GM03348 (cell line): ENCODE measurements at regions not wholly inside any gene's neighbourhood (a gene's known extent, or its start where the extent isn't known, plus 50 kb on each side); places are given as distances from the start of the nearest gene placed in this dataset.

Source experiments
- DNase-seq: peaks from one replicate; pipeline ENCODE4 v3.0.0; 2012; ENCODE audit warnings: low spot score

DNA sequence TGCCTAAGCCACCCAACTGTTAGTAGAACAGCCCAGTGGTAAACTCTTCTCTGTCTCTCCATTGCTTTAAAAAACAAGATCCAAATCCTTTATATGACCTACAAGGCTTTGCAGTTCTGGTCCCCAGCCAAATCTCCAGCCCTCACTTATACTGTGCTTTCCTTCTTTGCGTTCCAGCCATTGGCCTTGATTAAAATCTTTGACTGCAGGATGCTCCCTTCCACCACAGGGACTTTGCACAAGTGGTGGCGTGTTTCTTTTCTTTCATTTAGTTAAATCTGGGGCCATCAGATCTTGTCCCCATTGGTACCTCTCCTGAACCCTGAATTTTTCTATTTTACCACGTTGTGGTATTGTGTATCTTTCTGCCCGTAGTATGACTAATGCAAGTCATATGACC lies 183.7 kb downstream of the VRK1 start:
- DNase-seq: no peak

DNA sequence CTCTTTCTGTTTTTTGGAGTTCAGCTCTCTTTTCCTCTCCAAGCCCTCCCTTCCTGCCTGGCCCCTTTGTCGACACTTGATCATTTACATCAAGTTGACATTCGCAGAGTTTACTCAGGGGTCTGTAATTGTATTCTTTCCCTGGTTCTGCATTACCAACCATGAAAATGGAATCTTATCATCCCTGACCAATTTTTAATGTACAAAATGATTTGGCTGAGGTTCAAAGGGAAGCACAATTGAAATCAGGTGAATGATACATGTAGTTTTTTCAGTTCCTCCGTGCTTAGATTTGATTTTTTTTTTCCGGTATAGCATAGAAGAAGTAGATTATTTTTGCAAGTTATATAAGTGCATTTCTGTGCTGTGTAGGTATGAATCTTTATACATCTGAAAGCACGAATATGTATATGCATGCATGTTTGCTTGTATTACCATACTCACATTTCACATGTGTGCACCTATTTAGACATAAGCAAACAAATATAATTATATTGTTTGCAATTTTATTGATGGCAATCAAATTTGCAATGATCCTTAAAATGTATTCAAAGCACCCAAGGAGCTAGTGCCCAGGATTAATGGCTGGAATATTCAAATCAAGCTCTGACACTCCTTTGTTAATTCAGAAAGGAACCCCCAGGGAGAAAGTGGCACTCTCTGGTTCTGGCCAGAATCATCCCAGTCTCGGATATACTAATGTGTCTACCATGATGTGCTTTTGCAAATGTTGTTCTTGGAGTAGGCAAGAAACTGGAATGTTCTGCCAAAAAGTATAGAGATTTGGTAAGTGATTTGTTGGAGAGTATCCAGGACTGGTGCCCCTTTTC lies 189.3 kb downstream of the VRK1 start:
- DNase-seq: no peak

DNA sequence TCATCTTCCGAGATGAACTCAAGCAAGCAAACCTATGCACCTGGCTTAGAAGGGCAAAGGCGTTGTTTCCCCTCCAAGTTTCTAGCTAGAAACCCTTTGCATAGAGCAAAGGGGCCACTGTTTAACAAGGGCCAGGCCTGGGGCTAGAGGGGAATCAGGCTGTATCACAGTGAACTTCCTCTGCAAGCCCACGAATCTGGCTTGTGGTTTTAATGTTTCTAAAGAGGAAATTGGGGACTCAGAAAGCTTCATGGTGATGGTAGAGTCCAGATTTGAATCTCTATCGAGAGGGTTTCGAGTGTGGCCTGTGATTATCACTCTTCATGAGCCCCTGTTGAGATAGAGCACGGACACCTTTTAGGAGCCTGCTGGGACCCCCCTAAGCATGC lies 189.9 kb downstream of the VRK1 start:
- DNase-seq: no peak

DNA sequence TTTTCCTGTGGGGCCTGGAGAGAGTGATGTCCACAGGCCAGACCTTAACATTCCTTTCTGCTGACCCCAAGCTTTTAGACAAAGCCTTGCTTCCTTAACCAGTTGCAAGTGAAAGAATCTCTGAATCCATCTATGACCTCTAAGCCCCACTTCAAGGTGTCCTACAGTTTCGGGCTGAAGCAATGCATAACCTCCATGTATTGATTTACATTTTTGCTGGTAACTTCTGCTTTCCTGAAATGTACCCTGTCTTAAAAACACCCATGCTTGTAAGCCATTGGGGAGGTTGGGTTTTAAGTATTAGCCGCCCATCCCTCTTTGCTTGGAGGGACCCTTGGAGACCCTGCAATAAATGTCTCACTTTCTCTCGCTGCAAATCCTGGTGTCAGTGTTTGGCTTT lies 190.6 kb downstream of the VRK1 start:
- DNase-seq: no peak

DNA sequence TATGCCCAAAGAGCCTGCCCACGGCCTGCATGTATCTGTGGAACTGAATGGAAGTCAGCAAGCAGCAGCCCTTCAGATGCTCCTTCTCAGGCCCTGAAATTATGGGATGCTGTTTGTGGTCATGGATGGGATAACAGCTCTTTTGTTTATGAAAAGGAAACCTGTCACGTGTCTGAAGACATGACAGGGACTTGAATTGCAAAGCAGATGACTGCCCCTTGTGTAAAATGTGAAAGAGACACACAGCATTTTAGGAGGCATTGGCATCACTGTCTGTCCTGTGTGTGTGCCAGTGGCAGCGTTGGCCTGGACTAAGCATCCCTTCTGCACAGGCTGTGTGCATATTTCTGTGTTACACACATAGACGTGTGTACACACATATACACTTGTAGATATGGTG lies 192.1 kb downstream of the VRK1 start:
- no peak for DNase-seq

DNA sequence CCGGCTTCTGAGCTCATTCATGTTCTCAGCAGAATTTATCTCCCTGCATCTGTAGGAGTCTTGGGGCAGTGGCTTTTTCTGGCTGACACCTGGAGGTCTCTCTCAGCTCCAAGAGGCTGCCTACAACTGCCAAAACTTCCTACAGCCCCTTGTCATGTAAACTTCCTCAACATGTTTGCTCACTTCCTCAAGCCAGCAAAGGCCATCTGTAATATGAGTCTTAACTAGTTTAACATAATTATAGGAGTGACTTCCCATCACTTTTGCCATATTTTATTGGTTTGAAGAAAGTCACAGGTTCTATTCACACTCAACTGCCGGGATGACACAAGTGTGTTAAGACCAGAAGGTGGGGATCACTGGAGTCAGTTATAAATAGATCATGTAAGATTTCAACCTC lies 194.0 kb downstream of the VRK1 start:
- no peak for DNase-seq

DNA sequence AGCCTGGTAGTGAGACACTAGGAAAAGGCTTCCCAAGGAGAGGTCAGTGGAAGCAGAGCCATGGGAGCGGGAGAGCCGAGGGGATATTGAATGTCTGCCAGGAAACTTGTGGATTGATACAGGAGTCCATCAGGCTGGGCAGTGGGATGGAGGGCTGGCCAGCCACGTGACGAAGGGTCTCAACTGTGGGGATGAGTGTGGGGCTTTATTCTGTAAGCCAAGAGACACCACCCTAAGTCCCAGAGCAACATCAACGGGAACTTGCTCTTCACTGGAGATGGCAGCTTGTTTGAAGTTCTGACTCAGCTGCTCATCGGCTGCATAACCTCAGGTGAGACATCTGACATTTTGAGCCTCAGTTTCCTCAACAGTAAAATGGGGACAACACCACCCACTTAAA lies 197.8 kb downstream of the VRK1 start:
- DNase-seq: no peak

DNA sequence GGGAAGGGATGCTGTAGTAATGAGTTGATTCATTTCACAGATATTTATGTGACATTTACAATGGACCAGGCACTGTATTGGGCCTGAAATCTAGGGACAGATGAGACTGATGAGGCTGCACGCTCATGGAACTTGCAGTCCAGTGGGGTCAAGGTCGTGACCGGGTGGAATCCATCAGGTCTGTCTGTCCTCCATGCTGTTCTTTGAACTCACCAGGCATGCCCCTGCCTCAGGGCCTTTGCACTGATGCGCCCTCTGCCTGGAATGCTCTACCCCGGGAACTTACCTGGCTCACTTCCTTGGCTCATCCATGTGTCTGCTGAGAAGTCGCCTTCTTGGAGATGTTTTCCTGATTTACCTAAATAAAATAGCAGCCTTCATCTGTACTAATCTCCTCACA lies 200.1 kb downstream of the VRK1 start:
- DNase-seq: no peak

DNA sequence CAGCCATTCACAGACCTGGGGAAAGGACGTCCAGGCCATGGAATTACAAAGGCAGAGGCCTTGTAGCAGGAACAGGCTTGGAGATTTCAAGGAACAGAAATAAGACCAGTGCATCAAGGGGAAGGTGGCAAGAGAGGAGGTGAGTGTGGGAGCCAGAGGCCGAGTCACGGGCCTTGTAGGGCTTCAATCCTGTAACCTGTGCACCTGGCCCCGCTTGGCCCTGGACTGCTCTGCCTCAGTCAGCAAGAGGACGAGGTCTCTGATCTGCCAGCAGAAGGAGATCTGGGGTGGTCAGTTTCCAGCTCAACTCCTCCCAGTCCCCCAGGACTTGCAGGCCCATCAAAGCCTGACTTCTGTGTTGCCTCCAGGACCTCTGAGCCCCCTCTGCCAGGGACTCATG lies 200.8 kb downstream of the VRK1 start:
- DNase-seq: no peak

DNA sequence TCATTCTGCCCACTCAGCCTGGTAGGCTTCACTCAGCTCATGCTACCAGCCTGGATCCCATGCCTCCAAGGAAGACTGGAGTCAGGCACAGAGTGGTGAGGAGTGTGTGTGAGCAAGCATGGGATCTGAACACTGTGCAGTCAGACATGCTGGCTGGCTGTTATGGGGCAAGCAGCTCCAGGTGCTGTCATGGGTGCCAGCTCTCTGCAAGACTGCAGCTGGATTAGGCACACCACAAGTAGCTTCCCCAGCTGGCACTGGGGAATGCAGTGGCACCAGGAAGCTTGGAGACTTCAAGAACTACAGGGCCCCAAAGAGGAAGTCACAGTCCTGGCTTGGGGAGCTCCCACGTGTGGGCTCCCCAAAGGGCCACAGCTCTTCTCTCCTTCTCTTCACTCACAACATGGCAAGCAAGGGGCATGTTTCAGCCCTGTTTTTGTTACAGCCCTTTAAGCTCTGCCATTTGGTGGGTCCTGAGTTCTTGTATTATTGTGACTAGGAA lies 202.5 kb downstream of the VRK1 start:
- DNase-seq: no peak

DNA sequence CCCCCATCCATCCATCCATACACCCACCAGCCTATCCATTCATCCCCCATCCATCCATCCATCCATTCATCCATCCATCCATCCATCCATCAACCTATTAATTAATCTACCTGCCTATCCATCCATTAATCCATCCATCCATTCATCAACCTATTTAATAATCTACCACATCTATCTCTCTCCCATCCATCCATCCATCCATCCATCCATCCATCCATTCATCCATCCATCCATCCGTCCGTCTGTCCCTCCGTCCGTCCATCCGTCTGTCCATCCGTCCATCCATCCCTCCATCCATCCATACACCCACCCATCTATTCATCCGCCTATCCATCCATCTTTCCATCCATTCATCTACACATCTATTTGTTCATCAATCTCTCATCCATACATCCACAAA lies 205.3 kb downstream of the VRK1 start:
- DNase-seq: no peak

DNA sequence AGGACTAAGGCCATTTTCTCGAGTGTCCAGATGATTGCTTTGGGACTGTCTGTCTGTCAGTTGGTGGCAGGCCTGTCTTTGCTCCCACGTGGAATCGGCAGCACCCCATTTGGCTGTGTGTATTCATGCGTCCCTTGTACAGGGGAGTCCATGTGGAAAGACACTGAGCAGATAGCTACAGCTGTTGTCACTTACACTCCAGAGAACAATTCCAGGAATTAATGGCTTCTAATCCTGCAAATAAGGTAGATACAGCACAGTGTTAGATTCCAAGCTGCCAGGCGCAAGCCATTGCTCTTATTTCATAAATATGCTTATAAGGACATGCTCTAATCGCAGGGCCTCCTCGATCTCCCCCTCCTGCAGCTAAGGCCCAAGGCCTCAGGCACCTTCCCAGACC lies 208.8 kb downstream of the VRK1 start:
- DNase-seq: no peak

DNA sequence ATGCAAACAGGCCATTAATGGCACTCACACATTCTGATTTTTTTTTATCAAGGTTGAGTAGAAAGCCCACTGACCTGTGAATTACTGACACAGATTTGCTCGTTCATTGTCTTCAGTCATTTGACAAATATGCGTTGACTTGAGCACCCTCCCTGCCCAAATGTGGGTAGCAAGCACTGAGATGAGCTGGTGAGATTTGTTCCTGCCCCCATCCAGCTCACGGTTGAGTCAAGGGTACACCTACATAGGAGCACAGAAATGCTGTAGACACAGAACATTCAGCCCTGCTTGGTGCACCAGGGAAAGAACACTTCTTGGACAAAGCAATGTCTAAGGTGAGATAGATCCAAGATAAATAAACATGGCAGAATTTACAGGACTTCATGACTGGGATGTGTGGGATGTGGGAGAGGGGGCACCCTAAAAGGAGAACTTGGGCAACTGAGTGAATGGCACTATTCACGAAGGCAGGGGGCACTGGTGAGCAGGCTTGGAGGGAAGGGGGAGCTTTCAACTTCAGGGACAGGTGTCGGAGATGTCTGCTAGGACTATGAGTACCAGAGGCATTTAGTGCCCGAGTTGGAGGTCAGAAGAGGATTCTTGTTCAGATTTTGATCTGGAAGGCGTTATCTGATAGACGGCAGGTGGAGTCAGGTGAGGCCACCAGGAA lies 213.4 kb downstream of the VRK1 start:
- no peak for DNase-seq

DNA sequence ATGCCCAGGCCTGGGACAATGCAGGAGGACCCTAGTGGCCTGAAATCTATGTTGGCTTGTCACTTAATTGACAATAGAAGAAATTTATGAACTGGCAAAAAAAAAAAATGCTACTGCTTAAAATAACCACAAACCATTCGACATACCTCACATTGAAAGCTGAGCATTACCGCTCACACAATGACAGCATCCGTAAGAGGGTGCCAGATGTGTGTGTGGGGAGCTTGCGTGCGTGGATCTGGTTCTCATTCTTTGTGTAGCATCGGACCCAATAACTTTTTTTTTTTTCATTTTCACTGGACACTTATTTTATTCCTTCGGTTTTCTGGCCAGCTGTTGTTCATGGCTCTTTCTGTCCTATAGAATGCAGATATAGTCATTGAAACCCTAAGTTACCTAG lies 216.7 kb downstream of the VRK1 start:
- no peak for DNase-seq

DNA sequence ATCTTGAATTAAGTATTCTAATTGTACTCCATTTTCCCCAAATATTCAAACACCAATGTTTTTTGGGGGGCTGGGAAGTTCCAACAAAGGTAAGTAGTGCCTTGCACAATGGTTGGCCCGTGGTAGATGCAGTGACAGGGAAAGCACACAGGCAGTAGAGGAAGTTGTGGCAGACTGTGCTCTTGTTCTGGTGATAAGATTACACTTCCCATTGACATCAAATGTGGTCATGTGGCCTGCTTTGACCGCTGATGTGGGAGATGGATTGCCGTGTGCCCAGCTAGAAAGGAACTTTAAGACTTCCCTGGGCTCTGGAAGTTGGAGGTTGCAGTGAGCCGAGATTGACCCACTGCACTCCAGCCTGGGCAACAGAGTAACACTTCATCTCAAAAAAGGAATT lies 223.8 kb downstream of the VRK1 start:
- no peak for DNase-seq

DNA sequence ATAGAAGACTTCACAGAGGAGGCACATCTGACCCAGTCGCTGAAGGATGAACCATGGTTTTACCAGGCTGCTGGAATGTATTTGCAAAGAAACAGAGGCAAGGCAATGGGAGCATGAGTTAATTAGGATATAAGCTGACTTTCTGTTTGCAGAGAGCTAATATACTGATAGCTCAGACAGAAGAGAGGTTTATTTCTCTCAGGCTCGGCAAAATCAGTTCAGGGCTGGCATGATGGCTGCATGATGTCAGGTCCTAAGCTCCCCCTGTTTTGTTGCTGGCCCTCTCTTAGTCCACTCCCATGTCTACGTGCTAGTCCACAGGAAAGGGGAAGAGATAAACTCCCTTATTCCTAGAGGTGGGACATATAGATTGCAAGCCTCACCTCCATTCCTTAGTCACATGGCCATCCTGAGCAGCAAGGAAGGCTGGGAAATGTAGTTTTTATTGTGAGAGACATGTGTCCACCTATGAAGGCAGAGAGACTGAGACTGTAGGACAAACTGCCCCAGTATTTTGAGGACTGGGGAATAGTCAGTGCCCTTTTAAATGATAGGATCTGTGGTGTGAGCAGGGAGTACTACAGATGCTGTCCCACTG lies 224.5 kb downstream of the VRK1 start:
- no peak for DNase-seq

DNA sequence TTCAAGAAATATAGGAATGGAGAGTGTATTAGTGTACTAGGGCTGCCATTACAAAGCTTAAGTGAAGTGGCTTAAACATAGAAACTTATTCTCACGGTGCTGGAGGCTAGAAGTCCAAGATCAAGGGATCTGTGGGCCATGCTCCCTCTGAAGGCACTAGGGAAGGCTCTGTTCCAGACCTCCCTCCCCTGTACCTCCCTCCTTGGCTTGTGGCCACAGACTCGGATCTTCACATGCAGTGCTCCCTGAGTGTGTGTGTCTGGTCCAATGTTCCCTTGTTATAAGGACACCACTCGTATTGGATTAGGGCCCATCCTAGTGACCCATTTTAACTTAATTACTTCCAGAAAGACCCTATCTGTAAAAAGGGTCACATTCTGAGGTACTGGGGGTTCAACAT lies 225.6 kb downstream of the VRK1 start:
- DNase-seq: no peak

DNA sequence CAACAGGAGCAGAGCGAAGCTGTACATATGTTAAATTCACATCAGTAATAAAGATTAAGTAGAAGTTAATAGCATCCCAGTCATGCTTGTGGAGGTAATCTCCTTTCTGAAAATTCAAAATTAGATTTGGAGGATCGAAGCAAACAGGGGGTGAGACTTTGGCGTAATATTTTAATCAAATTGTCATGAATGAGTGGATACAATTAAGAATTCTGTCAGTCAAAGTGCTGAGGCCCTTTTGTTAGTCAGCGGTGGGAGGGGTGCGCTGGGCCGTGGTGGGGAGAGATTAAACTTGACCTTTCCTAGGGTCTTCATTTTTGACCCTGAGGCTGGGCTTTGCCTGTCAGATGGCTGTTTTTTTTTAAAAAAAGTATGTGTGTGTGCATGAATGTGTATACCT lies 226.7 kb downstream of the VRK1 start:
- DNase-seq: no peak

DNA sequence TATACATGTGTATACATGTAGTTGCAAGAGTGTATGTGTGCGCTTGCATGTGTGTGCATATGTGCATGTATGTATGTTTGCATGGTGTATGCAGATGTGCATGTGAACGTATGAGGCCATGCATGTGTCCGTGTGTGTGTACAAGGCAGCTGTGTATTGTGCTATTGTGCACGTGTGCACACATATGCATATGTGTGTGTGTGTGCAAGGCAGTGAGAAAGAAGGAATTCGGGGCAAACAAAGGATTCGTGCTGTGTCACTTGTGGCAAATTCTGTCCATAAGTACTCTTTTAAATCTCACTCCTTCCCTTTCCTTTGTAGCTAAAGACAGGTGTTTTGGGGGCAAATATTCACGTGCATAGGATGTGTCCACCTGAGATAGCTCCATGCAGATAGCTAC lies 227.1 kb downstream of the VRK1 start:
- DNase-seq: no peak

DNA sequence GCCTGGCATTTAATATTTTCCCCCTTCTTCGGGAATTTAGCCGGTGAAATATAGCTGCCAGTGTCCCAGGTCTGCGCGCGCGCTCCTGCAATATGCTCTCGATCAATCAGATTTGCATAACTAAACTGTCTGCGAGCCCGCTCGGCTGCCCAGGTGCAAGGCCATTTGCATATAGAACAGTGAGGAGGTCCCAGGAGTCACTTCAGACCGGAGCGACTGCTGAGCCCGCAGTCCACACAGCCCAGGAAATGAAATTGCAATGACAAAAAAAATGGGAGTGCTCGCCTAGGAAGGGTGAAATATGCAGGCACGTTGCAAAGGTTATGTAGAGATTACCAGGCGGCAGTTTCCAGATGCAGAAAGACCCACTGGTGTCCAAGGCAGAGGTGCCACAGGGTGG lies 228.5 kb downstream of the VRK1 start:
- no peak for DNase-seq

DNA sequence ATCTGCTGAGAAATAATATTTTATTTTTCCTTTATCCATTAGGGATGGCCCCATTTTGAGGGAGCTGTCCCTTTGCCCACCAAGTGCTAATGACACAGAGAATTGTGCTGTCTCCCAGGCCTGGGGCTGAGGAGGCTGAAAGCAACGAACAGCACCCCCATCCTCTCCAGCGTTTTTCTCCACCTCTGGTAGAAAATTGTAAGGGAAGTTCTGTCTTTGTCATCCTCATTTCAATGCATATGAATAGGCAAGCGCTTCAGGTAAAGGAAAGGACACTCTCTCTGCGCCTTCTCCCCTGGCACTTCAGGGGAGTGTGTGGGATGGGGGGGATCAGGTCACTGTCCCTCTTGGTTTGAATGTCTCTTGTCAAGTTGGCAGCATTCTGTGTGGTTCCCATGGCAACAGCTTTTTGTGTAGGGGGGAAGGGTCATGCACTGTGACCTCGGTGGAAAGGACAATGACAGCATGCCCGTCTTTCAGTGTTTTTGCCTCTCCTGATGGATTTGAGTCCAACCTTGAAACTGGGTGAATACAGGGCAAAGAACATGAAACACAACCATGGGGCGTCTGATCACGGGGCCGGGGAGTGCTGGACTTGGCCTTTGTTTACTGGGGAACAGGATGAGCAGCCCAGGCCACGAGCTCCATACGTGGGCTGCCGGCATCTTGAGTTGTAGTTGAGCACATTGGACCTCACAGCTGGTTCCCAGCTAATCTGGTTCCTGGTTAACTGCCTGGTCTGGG lies 230.2 kb downstream of the VRK1 start:
- no peak for DNase-seq

DNA sequence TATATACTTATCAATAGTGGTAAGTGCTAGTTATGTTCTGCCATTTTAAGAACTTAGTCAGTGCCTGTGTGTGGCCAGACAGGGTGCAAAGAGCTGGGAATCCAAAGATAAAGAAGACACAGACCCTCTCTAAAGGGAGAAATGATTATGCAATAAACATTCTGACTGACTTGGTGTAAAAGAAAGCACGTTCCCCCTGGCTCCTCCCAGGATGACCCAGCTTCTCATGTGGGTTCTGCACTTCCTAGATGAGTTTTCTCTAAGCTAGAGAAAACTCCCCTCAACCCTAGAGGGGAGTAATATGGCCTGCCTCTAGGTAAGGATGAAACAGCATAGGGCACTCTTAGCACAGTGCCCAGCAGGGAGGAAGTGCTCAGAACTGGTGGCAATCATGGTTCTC lies 231.2 kb downstream of the VRK1 start:
- no peak for DNase-seq

DNA sequence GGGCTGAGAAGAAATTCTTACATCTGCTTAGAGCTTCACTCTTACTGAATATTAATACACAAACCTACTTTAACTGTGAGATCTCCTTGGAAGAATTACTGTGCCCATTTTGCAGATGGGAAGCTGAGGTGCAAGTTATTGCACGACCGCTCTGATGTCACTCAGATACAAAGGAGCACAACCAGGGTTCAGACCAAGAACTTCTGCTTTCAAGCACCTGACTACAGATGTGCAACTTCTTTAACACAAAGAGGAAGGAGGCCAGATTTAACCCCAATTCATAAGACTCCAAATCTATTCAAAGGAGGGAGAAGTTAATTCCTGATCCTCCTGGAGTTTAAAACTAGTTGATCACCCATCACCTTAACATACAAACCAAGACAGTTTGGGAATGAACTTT lies 232.6 kb downstream of the VRK1 start:
- DNase-seq: no peak
